ES-I3 (cell line): ENCODE measurements at regions not wholly inside any gene's neighbourhood (a gene's known extent, or its start where the extent isn't known, plus 50 kb on each side); places are given as distances from the start of the nearest gene placed in this dataset.
"Not testable (repeated sequence)": the region's sequence is repeated elsewhere in the genome, so short reads cannot be mapped to it uniquely, and the experiment has no call there.

ENCODE experiments used
- H3K36me3 ChIP-seq: 2 replicates; pipeline ENCODE4 v1.6.1; 2013; ENCODE audit warnings: mild to moderate bottlenecking, low read length, control low read depth, moderate library complexity; ENCODE audit not compliant: insufficient read depth
- H3K4me1 ChIP-seq: 2 replicates; pipeline ENCODE4 v1.6.1; 2013; ENCODE audit warnings: mild to moderate bottlenecking, control low read depth, low read length; ENCODE audit not compliant: insufficient read depth
- H3K9ac ChIP-seq: 2 replicates; pipeline ENCODE4 v1.6.1; 2013; ENCODE audit warnings: low read depth, mild to moderate bottlenecking, low read length, moderate library complexity
- H3K9me3 ChIP-seq: 2 replicates; pipeline ENCODE4 v1.6.1; 2013; ENCODE audit warnings: mild to moderate bottlenecking, low read length, moderate library complexity; ENCODE audit not compliant: control insufficient read depth, insufficient read depth

GRCh38 chr10:20481054-20481453, 416.1 kb downstream of the NEBL start:
- H3K9ac ChIP-seq: no peak overlapping the region
- H3K9me3 ChIP-seq: peaks cover 5% of the 10 kb centered on the region; the same call in 1 of the 2 replicates
- no peaks in the 10 kb centered on the region for H3K36me3 ChIP-seq
- H3K4me1 ChIP-seq: no peaks in the 10 kb centered on the region

GRCh38 chr10:20480575-20480974, 416.5 kb downstream of the NEBL start:
- not testable (repeated sequence) for H3K4me1 ChIP-seq, H3K9ac ChIP-seq, H3K9me3 ChIP-seq, H3K36me3 ChIP-seq

- Histone ChIP-seq H3K4me1 (no peaks in the 10 kb centered on the region), H3K9ac (no peak overlapping the region), H3K9me3 (no peaks in the 10 kb centered on the region), H3K36me3 (no peaks in the 10 kb centered on the region)
Observed at GRCh38 chr10:20474064-20474463, 423.0 kb downstream of the NEBL start.

GRCh38 chr10:20473023-20473760, 423.9 kb downstream of the NEBL start:
- no peaks in the 10 kb centered on the region for H3K4me1 ChIP-seq
- no peaks in the 10 kb centered on the region for H3K36me3 ChIP-seq
- H3K9me3 ChIP-seq: no peaks in the 10 kb centered on the region
- H3K9ac ChIP-seq: no peak overlapping the region

- Histone ChIP-seq H3K9ac (no peak overlapping the region), H3K4me1 (no peaks in the 10 kb centered on the region), H3K9me3 (peaks cover 6% of the 10 kb centered on the region), H3K36me3 (no peaks in the 10 kb centered on the region; the same call in 1 of the 2 replicates)
Observed at GRCh38 chr10:20466731-20467130, 430.4 kb downstream of the NEBL start.

GRCh38 chr10:20457649-20458048, 439.5 kb downstream of the NEBL start:
- Histone ChIP-seq H3K9me3 (no peaks in the 10 kb centered on the region), H3K4me1 (0 out of 2 replicates have a peak, but pooled peaks cover 6% of the 10 kb centered on the region), H3K9ac (no peak overlapping the region), H3K36me3 (no peaks in the 10 kb centered on the region)

- H3K9ac ChIP-seq: no peak overlapping the region
- no peaks in the 10 kb centered on the region for H3K9me3 ChIP-seq
- 0 out of 2 replicates have a peak, but pooled peaks cover 6% of the 10 kb centered on the region for H3K4me1 ChIP-seq
- no peaks in the 10 kb centered on the region for H3K36me3 ChIP-seq
Observed at GRCh38 chr10:20455774-20456173, 441.3 kb downstream of the NEBL start.

- 0 out of 2 replicates have a peak, but pooled peaks cover 6% of the 10 kb centered on the region for H3K4me1 ChIP-seq
- no peak overlapping the region for H3K9ac ChIP-seq
- H3K9me3 ChIP-seq: no peaks in the 10 kb centered on the region
- H3K36me3 ChIP-seq: no peaks in the 10 kb centered on the region
Observed at GRCh38 chr10:20454331-20454730, 442.8 kb downstream of the NEBL start.

- Histone ChIP-seq H3K4me1 (no peaks in the 10 kb centered on the region), H3K9ac (no peak overlapping the region), H3K36me3 (no peaks in the 10 kb centered on the region), H3K9me3 (peaks cover 4% of the 10 kb centered on the region)
Observed at GRCh38 chr10:20446561-20447193, 450.4 kb downstream of the NEBL start.

- Histone ChIP-seq H3K9me3 (peaks cover 4% of the 10 kb centered on the region), H3K36me3 (no peaks in the 10 kb centered on the region), H3K9ac (no peak overlapping the region), H3K4me1 (no peaks in the 10 kb centered on the region)
Observed at GRCh38 chr10:20443094-20443493, 454.0 kb downstream of the NEBL start.

- Histone ChIP-seq H3K9ac (no peak overlapping the region), H3K9me3 (peaks cover 13% of the 10 kb centered on the region; the same call in 1 of the 2 replicates), H3K4me1 (no peaks in the 10 kb centered on the region), H3K36me3 (no peaks in the 10 kb centered on the region)
Observed at GRCh38 chr10:20429742-20430141, 467.4 kb downstream of the NEBL start.

GRCh38 chr10:20427821-20428220, 469.3 kb downstream of the NEBL start:
- H3K9ac ChIP-seq: no peak overlapping the region
- no peaks in the 10 kb centered on the region for H3K4me1 ChIP-seq
- peaks cover 13% of the 10 kb centered on the region; the same call in 1 of the 2 replicates for H3K9me3 ChIP-seq
- no peaks in the 10 kb centered on the region for H3K36me3 ChIP-seq

- Histone ChIP-seq H3K36me3 (no peaks in the 10 kb centered on the region), H3K4me1 (peaks cover 8% of the 10 kb centered on the region), H3K9ac (no peak overlapping the region), H3K9me3 (no peaks in the 10 kb centered on the region; the same call in 1 of the 2 replicates)
Observed at GRCh38 chr10:20418286-20418685, 478.8 kb downstream of the NEBL start.

GRCh38 chr10:20417791-20418190, 479.3 kb downstream of the NEBL start:
- peaks cover 8% of the 10 kb centered on the region for H3K4me1 ChIP-seq
- H3K9me3 ChIP-seq: no peaks in the 10 kb centered on the region; the same call in 1 of the 2 replicates
- H3K36me3 ChIP-seq: no peaks in the 10 kb centered on the region
- no peak overlapping the region for H3K9ac ChIP-seq

- no peak overlapping the region for H3K9ac ChIP-seq
- no peaks in the 10 kb centered on the region; the same call in 1 of the 2 replicates for H3K9me3 ChIP-seq
- H3K4me1 ChIP-seq: peaks cover 8% of the 10 kb centered on the region
- no peaks in the 10 kb centered on the region for H3K36me3 ChIP-seq
Observed at GRCh38 chr10:20415684-20416083, 481.4 kb downstream of the NEBL start.
